ENCODE measurements at regions not wholly inside any gene's neighbourhood (a gene's known extent, or its start where the extent isn't known, plus 50 kb on each side); places are given as distances from the start of the nearest gene placed in this dataset.

DNA sequence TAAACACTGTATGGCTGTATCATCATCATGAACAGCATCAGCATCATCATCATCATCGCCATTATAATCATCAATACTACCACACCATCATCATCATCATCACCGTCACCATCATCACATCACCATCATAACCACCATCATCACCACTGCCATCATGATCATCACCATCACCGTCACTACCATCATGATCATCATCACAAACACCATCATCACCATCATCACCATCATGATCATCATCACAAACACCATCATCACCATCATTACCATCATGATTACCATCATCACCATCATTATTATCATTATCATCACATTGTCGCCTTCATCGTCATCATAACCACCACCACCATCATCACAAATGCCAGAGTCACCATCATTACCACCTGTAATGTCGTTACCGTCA, 1196.9 kb downstream of the NLGN4X start:
- DNase-seq, result no peak
- Histone ChIP-seq H3K27me3 (replicated peaks; ENCODE audit: control insufficient read depth, insufficient read depth, low read length) (no peaks in the 10 kb centered on the region), H3K4me1 (no peaks in the 10 kb centered on the region), H3K36me3 (ENCODE audit: control insufficient read depth, insufficient read depth, low read length) (no peaks in the 10 kb centered on the region), H3K9me3 (no peaks in the 10 kb centered on the region), H3K4me3 (ENCODE audit: low read depth, low read length) (no peak overlapping the region)
- TF ChIP-seq, protein P1, sequence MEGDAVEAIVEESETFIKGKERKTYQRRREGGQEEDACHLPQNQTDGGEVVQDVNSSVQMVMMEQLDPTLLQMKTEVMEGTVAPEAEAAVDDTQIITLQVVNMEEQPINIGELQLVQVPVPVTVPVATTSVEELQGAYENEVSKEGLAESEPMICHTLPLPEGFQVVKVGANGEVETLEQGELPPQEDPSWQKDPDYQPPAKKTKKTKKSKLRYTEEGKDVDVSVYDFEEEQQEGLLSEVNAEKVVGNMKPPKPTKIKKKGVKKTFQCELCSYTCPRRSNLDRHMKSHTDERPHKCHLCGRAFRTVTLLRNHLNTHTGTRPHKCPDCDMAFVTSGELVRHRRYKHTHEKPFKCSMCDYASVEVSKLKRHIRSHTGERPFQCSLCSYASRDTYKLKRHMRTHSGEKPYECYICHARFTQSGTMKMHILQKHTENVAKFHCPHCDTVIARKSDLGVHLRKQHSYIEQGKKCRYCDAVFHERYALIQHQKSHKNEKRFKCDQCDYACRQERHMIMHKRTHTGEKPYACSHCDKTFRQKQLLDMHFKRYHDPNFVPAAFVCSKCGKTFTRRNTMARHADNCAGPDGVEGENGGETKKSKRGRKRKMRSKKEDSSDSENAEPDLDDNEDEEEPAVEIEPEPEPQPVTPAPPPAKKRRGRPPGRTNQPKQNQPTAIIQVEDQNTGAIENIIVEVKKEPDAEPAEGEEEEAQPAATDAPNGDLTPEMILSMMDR (IDR thresholded peaks at IDR 0.05; ENCODE audit: insufficient read depth in 1 of 2, low read depth in 1 of 2, low read length in 1 of 2, severe bottlenecking in 1 of 2, unreplicated experiment in 1 of 2), result no peak
- Mint-ChIP-seq H3K4me3 (ENCODE audit: unreplicated experiment) (no peak overlapping the region), H3K36me3 (ENCODE audit: insufficient read depth, unreplicated experiment) (no peaks in the 10 kb centered on the region), H3K27ac (ENCODE audit: unreplicated experiment) (no peak overlapping the region), H3K4me1 (ENCODE audit: low read depth, unreplicated experiment) (no peaks in the 10 kb centered on the region), H3K27me3 (ENCODE audit: insufficient read depth, unreplicated experiment) (no peaks in the 10 kb centered on the region), H3K9me3 (ENCODE audit: unreplicated experiment) (peaks cover 11% of the 10 kb centered on the region)
- BruUV-seq (replicated peaks), result no TSS peak
- ChIA-PET CTCF (no interaction called here), POLR2A (no interaction called here)
- intact Hi-C loops (cut with micrococcal nuclease; ENCODE audit: unreplicated experiment), result no loop called here

DNA sequence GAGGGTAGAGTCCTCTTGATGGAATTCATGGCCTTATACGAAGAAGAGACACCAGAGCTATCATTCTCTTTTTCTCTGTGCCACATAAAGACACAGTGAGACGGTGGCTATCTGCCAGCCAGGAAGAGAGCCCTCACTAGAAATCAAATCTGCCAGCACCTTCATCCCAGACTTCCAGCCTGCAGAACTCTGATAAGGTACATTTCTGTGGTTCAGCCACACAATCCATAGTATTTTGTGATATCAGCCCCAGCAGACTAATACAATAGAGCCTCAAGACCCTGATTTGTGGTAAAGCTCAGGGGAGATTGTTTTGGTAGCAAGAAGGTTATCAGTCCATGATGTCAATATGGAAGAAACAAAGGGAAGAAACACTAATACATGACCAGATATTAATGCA, 1213.2 kb downstream of the NLGN4X start:
- Mint-ChIP-seq H3K27ac (ENCODE audit: unreplicated experiment) (no peak overlapping the region), H3K9me3 (ENCODE audit: unreplicated experiment) (no peaks in the 10 kb centered on the region), H3K4me1 (ENCODE audit: low read depth, unreplicated experiment) (no peaks in the 10 kb centered on the region), H3K36me3 (ENCODE audit: insufficient read depth, unreplicated experiment) (no peaks in the 10 kb centered on the region), H3K27me3 (ENCODE audit: insufficient read depth, unreplicated experiment) (no peaks in the 10 kb centered on the region), H3K4me3 (ENCODE audit: unreplicated experiment) (no peak overlapping the region)
- no peaks in the 10 kb centered on the region for H3K36me3 ChIP-seq (ENCODE audit: control insufficient read depth, insufficient read depth, low read length)
- POLR2A ChIA-PET, result no interaction called here
- H3K4me1 ChIP-seq, result no peaks in the 10 kb centered on the region
- TF ChIP-seq, protein P1 (IDR thresholded peaks at IDR 0.05; ENCODE audit: insufficient read depth in 1 of 2, low read depth in 1 of 2, low read length in 1 of 2, severe bottlenecking in 1 of 2, unreplicated experiment in 1 of 2), result no peak
- no TSS peak for BruUV-seq (replicated peaks)
- no peaks in the 10 kb centered on the region for H3K27me3 ChIP-seq (replicated peaks; ENCODE audit: control insufficient read depth, insufficient read depth, low read length)
- no peaks in the 10 kb centered on the region for H3K9me3 ChIP-seq
- intact Hi-C loops (cut with micrococcal nuclease; ENCODE audit: unreplicated experiment), result no loop called here
- DNase-seq, result no peak
- CTCF ChIA-PET, result no interaction called here
- no peak overlapping the region for H3K4me3 ChIP-seq (ENCODE audit: low read depth, low read length)

DNA sequence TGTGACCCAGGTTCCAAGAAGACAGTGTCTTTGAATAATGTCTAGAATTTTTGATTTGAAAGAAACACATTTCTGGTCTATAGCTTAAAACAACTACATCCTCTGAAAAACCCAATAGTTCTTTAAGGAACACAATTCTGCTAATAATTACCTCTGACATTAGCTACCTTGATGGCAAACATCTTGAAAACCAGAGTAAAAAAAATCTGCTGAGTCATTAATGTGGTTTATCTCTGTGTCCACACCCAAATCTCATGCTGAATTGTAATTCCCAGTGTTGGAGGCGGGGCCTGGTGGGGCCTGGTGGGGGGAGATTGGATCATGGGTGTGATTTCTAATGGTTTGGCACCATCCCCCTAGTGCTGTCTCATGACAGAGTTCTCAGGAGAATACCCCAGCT, 1233.8 kb downstream of the NLGN4X start:
- DNase-seq, result no peak
- Mint-ChIP-seq H3K9me3 (ENCODE audit: unreplicated experiment) (peaks cover 12% of the 10 kb centered on the region), H3K27ac (ENCODE audit: unreplicated experiment) (no peak overlapping the region), H3K36me3 (ENCODE audit: insufficient read depth, unreplicated experiment) (no peaks in the 10 kb centered on the region), H3K27me3 (ENCODE audit: insufficient read depth, unreplicated experiment) (no peaks in the 10 kb centered on the region), H3K4me1 (ENCODE audit: low read depth, unreplicated experiment) (no peaks in the 10 kb centered on the region), H3K4me3 (ENCODE audit: unreplicated experiment) (no peak overlapping the region)
- no peaks in the 10 kb centered on the region for H3K27me3 ChIP-seq (replicated peaks; ENCODE audit: control insufficient read depth, insufficient read depth, low read length)
- no TSS peak for BruUV-seq (replicated peaks)
- no peaks in the 10 kb centered on the region for H3K9me3 ChIP-seq
- no peaks in the 10 kb centered on the region for H3K4me1 ChIP-seq
- CTCF ChIA-PET, result no interaction called here
- TF ChIP-seq, protein P1 (IDR thresholded peaks at IDR 0.05; ENCODE audit: insufficient read depth in 1 of 2, low read depth in 1 of 2, low read length in 1 of 2, severe bottlenecking in 1 of 2, unreplicated experiment in 1 of 2), result no peak
- H3K36me3 ChIP-seq (ENCODE audit: control insufficient read depth, insufficient read depth, low read length), result no peaks in the 10 kb centered on the region
- POLR2A ChIA-PET, result no interaction called here
- intact Hi-C loops (cut with micrococcal nuclease; ENCODE audit: unreplicated experiment), result no loop called here
- no peak overlapping the region for H3K4me3 ChIP-seq (ENCODE audit: low read depth, low read length)
